Caki2 (cell line): ENCODE measurements at regions not wholly inside any gene's neighbourhood (a gene's known extent, or its start where the extent isn't known, plus 50 kb on each side); places are given as distances from the start of the nearest gene placed in this dataset.

Source experiments
- DNase-seq: peaks from one replicate; pipeline ENCODE4 v3.0.0-alpha.2; 2015; ENCODE audit warnings: low read depth
- in situ Hi-C: cut with HindIII; loops from 2 replicates; pipeline ENCODE4 v1.10.0; 2016; ENCODE audit warnings: low sequenced_read_pairs, low pct_unique_long_range_greater_than_20kb, mixed read lengths

DNA sequence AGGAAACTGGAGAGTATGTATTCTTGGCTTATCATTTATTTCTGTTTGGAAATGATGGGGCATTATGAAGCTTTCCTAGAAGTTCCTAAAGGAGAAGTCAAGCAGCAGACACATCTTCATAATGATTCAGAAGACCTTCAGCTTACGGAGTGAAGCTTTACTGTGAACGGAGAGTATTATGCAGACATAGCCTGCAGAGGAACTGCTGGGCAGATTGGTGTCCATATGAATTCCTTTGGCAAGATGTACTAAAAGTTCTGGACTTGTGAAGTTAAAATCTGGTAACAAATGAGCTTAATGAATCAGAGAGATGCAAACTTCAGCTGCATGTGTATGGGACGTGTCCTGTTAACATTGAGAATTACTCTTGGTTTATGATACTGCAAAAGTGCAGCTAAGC lies 60.1 kb downstream of the NABP1 start:
- in situ Hi-C loops, result no loop called here
- DNase-seq, result no peak

DNA sequence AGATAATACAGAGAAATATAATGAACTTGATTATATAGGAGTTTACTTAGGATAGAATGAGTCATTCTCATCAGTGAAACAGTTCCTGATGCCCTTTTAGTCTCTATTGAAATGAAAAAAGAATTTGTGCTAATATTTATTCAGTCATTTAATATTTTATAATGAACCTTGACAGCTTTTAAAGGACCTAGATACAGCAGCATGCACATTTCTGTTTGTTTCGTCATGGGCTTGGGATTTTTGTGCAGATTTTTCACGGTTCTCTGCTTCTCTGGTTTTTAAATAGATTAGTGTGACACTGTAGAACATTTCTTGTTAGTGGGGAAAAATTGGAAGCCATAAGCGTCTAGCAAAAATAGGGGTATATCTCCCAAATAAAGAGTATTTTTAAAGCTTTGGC lies 60.7 kb downstream of the NABP1 start:
- no peak for DNase-seq
- in situ Hi-C loops, result no loop called here

DNA sequence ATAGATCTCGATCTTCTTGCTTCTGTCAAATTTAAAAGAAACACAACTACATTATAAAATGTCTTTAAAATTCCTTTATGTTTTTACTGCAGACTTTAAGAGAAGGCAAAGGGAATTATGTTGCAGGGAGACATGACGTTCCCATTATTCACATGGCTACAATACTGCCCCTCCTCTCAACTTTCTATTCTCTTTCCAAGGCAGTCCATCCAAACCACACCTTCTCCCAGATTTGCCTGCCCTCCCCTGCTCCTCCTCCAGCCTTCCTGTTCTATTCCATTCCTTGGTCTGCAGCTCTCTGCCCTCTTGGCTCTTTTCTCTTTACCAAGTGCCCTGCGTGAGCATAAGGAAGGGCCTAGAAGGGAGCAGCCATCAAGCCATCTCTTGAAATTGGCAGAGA lies 61.3 kb downstream of the NABP1 start:
- DNase-seq, result no peak
- in situ Hi-C loops, result no loop called here

DNA sequence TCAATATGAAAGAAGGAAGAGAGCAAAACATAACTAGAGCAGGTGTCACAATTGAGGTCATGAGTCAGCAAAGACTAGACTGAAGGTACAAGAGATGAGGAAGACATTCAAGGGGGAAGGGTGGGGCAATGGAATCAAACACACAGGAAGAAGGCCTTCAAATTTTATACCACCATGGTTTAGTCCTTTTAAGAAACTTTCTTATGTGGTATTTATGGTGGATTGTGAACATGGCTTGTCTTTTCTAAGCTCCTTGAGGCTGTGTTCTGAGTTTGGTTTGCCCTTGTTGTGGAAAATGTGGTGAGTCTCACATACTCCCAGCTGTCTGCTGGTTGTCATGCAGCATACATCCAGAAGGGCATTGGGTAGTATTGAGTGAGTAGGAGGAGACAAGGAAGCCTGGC lies 62.1 kb downstream of the NABP1 start:
- no peak for DNase-seq
- in situ Hi-C loops, result no loop called here

DNA sequence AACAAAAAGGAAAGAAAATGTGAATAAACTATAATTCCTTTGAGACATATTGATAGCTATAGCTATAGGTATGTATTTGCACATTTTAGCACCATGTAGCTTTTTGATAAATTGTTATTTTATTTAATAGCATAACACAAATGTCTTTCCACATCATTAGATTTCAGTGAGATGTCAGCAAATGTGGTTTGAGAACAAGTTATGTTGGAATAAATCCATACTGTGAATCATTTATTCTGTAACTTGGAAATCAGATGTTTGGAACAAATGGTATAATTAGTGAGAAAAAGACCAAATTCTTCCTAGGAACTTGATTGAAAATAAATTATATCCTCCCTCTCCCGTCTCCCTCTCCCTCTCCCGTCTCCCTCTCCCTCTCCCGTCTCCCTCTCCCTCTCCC lies 62.8 kb downstream of the NABP1 start:
- in situ Hi-C loops, result no loop called here
- DNase-seq, result no peak

DNA sequence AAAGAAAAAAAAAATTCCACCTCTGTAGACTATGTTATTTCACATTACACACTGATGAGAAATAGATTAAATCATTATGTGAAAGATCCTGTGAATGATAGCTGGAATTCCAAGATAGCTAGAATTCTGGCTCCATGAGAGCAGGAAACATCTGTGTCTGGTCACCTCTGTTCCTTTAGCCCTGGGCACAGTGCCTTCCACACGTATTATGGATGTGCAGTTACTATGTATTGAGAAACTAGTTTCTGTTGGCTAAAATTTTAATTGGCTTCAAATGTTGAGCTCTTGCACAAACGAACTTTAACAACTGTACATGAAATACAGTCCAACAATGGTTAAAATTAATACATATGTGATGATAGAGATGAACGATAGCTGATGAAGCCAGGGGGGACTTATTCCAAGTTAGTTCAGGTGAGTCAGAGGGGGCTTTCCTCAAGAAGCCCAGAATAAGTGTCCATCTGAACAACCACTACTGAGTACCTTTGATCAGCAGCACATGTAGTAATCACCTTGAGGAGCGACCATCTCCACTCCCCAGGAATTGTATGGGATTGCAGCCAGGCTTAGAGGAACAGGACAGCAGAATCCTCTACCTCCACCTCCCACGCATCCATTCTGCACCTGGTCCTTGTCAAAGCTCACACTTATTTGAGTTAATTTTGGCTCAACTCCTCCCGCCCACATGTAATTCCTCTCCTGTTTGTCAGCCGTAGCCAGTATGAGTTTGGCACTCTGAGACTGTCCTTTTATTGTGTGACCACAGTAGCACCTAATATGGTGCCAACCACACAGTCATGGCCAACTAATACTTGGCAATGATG lies 68.6 kb downstream of the NABP1 start:
- no peak for DNase-seq
- in situ Hi-C loops, result no loop called here

DNA sequence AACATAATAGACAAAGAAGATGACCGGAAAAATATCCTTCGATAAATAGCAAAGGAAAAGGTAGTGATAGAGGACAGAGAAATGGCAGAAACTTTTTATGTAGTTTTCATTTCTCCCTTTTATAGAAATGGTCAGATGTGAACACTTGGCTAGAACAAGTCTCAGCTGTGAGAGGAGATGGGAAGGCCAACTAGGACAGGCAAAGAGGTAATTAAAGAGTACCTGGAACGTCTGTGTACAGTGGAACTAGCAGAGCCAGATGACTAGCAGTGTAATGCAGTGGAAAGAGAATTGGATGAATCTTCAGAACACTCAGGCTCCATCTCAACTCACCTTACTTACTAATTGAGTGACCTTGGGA lies 69.2 kb downstream of the NABP1 start:
- in situ Hi-C loops, result no loop called here

DNA sequence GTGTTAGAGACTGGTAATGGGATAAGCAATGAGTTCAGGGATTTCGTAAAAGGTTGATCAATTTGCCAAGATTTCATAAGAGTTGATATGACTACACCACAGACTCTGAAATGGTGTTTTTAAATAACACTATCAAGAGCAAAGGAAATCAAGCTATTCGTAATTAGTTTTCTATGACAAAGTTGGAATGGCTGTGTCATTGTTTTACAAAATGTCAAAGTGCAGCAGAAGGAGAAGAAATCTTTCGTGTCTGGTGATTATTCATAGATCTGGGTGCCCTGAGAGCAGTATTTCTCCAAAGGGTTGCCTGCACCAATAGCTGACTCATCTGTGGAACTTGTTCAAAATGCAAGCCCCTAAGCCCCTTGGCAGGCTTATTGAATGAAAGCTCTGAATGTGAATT lies 70.1 kb downstream of the NABP1 start:
- no peak for DNase-seq
- in situ Hi-C loops, result no loop called here

More for the DNA sequence above, 69.2 kb downstream of the NABP1 start:
- DNase-seq, result no peak

DNA sequence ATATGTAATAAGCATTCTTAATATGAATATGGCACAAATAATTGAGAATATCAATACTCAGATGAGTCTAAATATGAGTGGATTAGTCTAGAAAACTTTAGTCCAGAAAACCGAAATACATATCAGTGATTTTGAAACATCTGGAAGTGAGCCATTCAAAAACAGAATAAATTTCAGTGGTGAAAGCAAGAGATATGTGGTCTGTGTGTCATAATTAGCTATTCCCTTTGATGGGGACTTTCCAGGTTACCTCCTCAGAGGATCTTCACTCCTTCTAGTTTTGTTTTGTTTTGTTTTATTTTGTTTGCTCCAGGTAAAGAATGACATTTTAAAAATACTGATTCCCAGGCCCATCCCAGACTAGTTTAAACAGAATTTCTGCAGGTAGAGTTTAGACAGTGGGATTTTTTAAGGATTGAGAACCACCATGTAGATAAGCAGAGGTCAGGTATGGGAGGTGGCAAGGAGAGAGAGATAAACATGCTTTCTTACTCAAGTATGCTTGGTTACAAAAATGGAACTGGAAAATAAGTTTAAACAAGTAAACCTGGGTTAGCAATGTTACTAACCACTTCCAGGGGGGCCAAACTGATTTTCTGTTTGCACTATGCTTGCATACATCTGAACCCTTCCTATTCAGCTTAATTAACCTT lies 70.7 kb downstream of the NABP1 start:
- in situ Hi-C loops, result no loop called here
- no peak for DNase-seq

DNA sequence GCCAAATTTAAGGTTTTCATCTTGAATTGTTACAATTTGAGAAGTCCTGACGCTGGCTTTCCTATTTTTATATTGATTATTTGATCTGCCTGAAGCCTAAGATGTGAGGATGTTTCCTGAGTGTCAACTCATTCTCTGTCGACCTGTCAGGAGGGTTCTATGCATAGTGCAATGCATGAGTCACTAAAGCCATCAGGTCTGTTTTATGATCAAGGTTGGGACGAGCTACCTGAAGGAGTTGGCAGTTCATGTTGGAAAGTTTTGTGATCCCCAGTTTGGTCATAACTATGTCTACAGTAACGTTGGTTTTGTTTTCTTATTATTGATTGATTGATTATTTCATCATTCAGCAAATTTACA lies 71.2 kb downstream of the NABP1 start:
- DNase-seq, result no peak
- in situ Hi-C loops, result no loop called here

DNA sequence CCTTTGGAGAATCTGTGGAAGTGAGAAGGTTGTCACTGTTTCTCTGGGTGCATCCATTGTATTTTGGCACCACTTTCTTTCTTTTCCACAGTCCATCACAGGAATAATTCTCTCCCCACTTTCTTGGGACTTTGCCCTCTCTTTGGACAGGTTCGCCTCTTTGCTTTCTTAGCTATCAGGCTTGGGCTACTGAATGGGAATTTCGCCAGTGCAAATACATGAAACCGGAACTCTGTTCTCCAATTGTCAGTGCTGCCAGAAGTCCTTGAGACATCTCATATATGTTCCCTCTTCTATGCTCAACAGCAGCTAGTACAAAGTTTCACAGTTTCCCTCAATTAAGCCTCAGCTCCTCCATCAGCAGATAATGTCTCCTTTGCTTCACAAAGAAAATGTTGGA lies 76.2 kb downstream of the NABP1 start:
- DNase-seq, result no peak
- in situ Hi-C loops, result no loop called here

DNA sequence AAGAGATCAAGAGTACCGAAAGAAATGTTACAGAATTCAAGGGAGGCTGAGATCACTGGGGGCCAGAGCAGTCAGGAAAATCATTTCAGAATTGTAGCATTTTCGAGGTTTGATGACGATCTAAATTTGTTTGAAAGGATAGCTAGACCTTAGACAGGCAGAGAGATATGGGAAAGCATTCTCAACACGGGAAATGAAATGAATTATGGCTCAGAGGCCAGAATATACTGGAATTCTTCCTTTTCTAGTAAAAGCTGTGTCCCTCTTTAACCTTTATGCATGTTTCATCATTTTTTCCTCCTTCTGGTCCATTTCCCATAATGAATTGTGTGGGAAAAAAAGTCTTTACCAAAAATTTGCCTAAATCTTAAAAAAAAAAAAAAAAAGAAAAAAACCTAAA lies 78.8 kb downstream of the NABP1 start:
- no peak for DNase-seq
- in situ Hi-C loops, result no loop called here

DNA sequence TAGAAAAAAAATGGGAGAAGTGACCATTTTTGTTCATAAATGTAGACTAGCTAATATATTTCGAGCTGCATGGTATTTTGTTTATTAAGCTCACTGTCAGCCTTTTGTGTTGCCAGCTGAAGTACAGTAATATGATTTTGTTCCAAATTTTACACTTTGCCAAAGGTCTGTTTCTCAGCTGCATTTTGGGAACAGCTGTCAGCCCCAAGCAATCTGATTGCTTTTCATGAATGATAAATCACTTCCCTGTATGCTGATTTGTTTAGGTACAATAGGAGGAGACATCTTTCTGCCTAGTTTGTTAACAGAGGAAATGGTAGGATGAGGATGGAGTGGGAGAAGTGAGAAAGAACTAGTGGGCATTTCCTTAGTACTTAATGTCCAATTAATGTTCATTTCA lies 79.3 kb downstream of the NABP1 start:
- in situ Hi-C loops, result no loop called here
- no peak for DNase-seq

DNA sequence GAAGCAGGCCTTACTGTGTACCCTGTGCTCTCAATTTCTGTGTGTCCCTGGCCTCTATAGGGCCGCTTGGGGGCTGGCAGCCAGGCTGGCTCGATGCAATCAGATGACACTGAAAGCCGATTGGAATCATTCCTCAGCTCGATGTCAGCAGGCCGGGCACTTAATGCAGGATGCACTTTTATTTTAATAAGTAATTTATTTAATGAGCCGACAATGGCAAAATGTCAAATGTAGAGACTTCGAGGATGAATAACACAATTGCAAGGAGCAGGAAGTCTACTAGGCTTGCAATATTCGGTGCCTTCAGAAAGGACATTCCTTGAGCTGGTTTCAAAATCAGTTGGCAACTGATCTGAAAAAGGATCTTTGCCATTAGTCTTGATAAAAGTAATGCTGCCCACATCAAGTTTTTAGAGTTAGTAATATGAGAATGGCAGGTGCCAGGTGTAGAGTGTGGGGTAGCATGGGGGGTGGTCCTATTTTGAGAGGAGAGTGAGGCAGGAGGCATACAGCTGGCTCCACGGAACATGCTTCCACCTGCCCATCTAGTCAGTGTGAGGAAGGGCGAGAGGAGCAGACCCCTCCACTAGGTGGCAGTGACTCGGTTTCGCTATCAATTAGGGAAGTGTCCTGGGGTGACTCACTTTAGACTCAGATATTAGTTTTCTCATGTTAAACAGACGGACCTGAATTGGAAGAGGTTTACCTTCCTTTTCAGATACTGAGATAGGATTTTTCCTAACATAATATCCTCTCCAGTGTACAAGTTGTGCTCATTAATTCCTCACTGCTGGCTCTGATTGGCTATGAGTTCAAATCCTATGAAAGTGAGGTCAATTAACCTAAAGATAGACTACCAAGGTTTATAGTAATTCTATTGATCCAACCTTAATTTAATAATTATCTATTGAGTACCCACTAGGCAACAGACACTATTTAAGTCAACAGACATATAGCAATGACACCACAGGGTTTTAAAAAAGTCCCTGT lies 80.9 kb downstream of the NABP1 start:
- DNase-seq, result peak; percentile 75
- in situ Hi-C loops, result no loop called here

DNA sequence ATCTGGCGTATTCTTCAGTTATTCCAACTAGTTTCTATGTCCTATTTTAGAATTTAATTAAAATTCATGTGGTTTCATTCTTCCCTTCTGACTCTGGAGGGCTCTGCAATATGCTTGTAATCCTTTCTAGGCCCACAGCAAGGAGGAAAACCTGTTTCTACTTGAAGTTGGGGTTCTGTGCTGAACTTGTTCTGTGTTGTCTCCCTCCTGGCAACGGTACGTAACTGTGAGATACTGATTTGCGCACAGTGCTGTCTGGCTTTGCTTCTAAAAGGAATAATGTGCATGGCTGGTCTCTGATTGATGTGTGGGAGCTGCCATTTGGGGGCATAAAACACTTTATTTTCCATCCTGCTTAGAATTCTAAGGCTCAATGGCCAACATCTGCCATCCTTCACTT lies 81.7 kb downstream of the NABP1 start:
- DNase-seq, result no peak
- in situ Hi-C loops, result no loop called here

DNA sequence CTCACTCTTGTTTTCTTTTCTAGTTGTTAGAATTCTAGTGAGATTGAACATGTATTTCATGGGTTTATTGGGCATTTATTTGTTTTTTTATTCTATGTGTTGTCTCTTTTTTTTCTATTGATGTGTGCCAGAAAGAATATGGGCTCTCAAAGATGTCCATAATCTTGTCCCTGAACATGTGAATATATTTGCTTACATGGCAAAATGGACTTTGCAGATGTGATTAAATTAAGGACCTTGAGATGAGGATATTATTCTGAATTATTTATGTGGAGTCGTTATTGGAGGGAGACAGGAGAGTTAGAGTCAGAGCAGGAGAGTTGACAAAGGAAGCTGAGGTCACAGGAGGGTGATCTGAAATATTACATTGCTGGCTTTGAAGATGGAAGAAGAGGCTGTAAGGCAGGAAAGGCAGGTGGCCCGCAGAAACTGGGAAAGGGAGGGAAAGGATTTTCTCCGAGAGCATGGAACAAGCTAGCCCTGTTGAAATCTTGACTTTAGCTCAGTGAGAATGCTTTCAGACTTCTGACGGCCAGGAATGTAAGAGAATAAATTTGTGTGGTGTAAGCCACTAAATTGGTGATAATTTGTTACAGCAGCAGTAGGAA lies 82.8 kb downstream of the NABP1 start:
- DNase-seq, result no peak
- in situ Hi-C loops, result no loop called here

DNA sequence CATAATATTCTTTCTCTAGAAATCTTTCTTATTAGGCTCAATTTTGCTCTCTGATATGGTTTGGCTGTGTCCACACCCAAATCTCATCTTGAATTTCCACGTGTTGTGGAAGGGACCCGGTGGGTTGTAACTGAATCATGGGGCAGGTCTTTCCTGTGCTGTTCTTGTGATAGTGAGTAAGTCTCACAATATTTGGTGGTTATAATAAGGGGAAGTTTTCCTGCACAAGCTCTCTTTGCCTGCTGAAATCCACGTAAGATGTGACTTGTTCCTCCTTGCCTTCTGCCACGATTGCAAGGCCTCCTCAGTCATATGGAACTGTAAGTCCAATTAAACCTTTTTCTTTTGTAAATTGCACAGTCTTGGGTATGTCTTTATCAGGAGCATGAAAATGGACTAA lies 73.8 kb downstream of the CAVIN2 start:
- no peak for DNase-seq
- in situ Hi-C loops, result no loop called here

DNA sequence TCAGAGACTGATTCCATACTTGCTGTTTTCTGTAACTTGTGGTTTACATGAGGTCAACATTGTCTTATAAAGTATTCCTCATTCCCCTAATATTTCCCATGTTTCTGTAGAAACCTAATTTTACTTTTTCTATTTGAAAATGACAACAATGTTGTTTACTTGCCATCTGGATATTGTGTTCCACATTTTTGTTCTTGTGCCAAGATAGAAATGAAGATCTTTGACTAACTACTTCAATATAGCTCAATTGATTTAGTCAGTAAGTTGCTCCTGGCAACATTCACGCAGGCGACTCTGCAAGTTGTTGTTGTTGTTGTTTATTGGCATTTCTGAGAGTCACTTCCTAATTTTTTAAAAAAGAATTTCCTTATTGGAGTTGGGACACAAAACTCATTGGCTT lies 69.5 kb downstream of the CAVIN2 start:
- in situ Hi-C loops, result no loop called here
- DNase-seq, result no peak

DNA sequence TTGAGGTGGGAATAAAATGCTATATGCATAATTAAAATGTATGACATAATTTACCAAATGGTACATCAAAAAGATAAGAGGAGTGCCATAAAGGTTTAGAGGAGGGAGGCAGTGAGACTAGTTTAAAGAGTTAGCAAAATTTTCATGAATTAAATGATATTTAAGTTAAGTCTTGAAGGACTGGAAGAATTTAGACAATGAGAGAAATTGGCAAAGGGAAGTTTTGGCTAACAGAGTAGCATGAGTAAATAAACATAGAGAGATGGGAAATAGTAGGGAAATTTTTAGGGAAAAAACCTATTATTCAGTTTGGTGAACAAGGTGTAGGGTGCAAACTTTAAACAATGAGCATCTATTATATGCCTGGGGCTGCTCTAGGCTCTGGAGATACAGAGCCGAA lies 68.8 kb downstream of the CAVIN2 start:
- DNase-seq, result no peak
- in situ Hi-C loops, result no loop called here
